22Rv1 (cell line): ENCODE measurements at regions not wholly inside any gene's neighbourhood (a gene's known extent, or its start where the extent isn't known, plus 50 kb on each side); places are given as distances from the start of the nearest gene placed in this dataset.

Experiments
- ZFX ChIP-seq: fragments of 450-650 bp; IDR thresholded peaks from 2 replicates; pipeline ENCODE4 v1.6.1; 2017; ENCODE audit warnings: antibody characterized with exemption, borderline replicate concordance
- TF ChIP-seq, protein P1 (sequence below): fragments of 450-650 bp; IDR thresholded peaks from 2 replicates; pipeline ENCODE4 v1.5.1; 2017; ENCODE audit warnings: mild to moderate bottlenecking

- TF ChIP-seq, protein P1, sequence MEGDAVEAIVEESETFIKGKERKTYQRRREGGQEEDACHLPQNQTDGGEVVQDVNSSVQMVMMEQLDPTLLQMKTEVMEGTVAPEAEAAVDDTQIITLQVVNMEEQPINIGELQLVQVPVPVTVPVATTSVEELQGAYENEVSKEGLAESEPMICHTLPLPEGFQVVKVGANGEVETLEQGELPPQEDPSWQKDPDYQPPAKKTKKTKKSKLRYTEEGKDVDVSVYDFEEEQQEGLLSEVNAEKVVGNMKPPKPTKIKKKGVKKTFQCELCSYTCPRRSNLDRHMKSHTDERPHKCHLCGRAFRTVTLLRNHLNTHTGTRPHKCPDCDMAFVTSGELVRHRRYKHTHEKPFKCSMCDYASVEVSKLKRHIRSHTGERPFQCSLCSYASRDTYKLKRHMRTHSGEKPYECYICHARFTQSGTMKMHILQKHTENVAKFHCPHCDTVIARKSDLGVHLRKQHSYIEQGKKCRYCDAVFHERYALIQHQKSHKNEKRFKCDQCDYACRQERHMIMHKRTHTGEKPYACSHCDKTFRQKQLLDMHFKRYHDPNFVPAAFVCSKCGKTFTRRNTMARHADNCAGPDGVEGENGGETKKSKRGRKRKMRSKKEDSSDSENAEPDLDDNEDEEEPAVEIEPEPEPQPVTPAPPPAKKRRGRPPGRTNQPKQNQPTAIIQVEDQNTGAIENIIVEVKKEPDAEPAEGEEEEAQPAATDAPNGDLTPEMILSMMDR: no peak
- TF ChIP-seq ZFX: no peak
Measured at GRCh38 chr9:32322622-32323021, 61.8 kb upstream of the ACO1 start.
